HG03342 (cell line): ENCODE measurements at regions not wholly inside any gene's neighbourhood (a gene's known extent, or its start where the extent isn't known, plus 50 kb on each side); places are given as distances from the start of the nearest gene placed in this dataset.

ENCODE experiments used
- ATAC-seq: cut with Tn5 transposase; IDR thresholded peaks from one replicate; pipeline ENCODE4 v1.9.1; 2021; ENCODE audit warnings: mild to moderate bottlenecking, moderate library complexity; ENCODE audit not compliant: unreplicated experiment

- ATAC-seq: no peak
Measured at GRCh38 chr18:73797419-73797818, 350.2 kb downstream of the FBXO15 start.

GRCh38 chr18:73793386-73793785 lies 354.2 kb downstream of the FBXO15 start:
- ATAC-seq: no peak

- ATAC-seq: no peak
Measured at GRCh38 chr18:73791081-73791480, 356.6 kb downstream of the FBXO15 start.

- no peak for ATAC-seq
Measured at GRCh38 chr18:73790587-73790986, 357.0 kb downstream of the FBXO15 start.

- no peak for ATAC-seq
Measured at GRCh38 chr18:73787316-73787715, 360.3 kb downstream of the FBXO15 start.

GRCh38 chr18:73785300-73785699 lies 362.3 kb downstream of the FBXO15 start:
- ATAC-seq: no peak

- no peak for ATAC-seq
Measured at GRCh38 chr18:73784853-73785252, 362.8 kb downstream of the FBXO15 start.

- ATAC-seq: no peak
Measured at GRCh38 chr18:73782405-73782804, 365.2 kb downstream of the FBXO15 start.

- no peak for ATAC-seq
Measured at GRCh38 chr18:73780218-73780617, 367.4 kb downstream of the FBXO15 start.

- no peak for ATAC-seq
Measured at GRCh38 chr18:73778032-73778359, 369.6 kb downstream of the FBXO15 start.

GRCh38 chr18:73777356-73778031 lies 370.1 kb downstream of the FBXO15 start:
- ATAC-seq: no peak

- no peak for ATAC-seq
Measured at GRCh38 chr18:73774811-73775509, 372.7 kb downstream of the FBXO15 start.

GRCh38 chr18:73768043-73768442 lies 379.6 kb downstream of the FBXO15 start:
- ATAC-seq: no peak

GRCh38 chr18:73766910-73767515 lies 380.6 kb downstream of the FBXO15 start:
- ATAC-seq: no peak

GRCh38 chr18:73758446-73758845 lies 389.2 kb downstream of the FBXO15 start:
- ATAC-seq: no peak

- ATAC-seq: no peak
Measured at GRCh38 chr18:73756256-73757091, 391.2 kb downstream of the FBXO15 start.

- no peak for ATAC-seq
Measured at GRCh38 chr18:73752965-73753364, 394.7 kb downstream of the FBXO15 start.

- ATAC-seq: no peak
Measured at GRCh38 chr18:73752546-73752945, 395.1 kb downstream of the FBXO15 start.

GRCh38 chr18:73750052-73750451 lies 397.6 kb downstream of the FBXO15 start:
- no peak for ATAC-seq

GRCh38 chr18:73749304-73749703 lies 398.3 kb downstream of the FBXO15 start:
- ATAC-seq: no peak

GRCh38 chr18:73748731-73749130 lies 398.9 kb downstream of the FBXO15 start:
- ATAC-seq: no peak
